Hematopoietic multipotent progenitor cell treated with erythropoietin and hydrocortisone succinate and interleukin-3 and kit ligand, for 8 days (in vitro differentiated cells): ENCODE measurements at regions not wholly inside any gene's neighbourhood (a gene's known extent, or its start where the extent isn't known, plus 50 kb on each side); places are given as distances from the start of the nearest gene placed in this dataset.
"Not testable (repeated sequence)": the region's sequence is repeated elsewhere in the genome, so short reads cannot be mapped to it uniquely, and the experiment has no call there.

Source experiments
- DNase-seq: peaks from one replicate; pipeline ENCODE4 v3.0.0-alpha.2; 2015

DNA sequence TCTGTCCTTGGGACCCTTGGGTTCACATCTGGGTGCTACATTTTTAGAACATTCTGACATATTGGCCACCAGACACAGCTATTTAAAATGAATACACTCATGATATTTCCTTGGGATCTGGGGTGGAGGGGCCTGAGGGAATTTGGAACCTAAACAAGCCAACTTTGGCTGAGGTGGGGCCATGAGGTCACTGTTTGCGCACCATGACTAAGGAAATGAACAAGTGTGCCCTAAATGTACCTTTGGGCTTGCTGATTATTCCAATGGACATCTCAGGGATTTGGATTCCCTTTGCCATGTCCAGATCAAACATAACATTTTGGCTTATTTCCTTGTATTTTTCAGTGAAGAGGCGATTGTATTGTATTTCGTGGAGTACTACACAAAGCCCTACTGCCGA, 80.5 kb upstream of the SEC11C start:
- no peak for DNase-seq

DNA sequence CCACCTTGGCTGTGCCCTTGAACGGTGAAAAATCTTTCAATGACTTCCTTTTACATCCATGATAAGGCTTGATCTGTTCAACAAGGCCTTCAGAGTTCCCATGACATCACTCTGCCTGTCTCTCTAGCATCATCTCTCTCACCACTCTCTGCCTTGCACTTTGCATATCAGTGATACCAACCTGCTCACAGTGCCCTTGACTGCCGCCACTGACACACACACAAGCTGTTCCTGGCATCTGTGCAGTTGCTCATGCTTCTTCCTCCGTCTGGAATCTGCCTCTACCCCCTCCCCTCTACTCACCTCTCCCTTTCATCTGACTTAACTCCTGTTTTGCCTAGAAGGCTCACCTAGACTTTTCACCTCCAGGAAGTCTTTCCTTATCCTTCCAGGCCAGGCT, 79.1 kb upstream of the SEC11C start:
- DNase-seq: no peak

- no peak for DNase-seq
Measured at GRCh38 chr18:59061914-59062642, 77.6 kb upstream of the SEC11C start.

GRCh38 chr18:59062643-59063006, 77.1 kb upstream of the SEC11C start:
- no peak for DNase-seq

- no peak for DNase-seq
Measured at GRCh38 chr18:59063300-59063906, 76.3 kb upstream of the SEC11C start.

DNA sequence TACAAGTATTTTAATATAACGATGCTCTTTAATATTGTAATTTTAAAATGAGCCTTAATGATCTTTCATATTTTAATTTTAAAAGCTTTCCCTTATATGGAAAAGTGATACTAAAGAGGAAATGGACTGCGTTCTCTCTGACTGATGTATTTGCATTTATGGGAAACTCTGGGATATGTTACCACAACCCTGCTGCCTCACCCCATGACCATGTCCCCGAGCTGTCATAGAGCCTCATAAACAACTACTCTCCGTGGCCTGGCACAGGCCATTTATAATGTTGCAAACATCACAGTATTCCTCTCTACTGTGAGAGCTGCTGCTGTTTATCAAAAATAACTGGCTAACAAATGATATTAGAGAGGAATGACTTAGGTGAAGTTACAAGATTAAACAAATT, 75.8 kb upstream of the SEC11C start:
- no peak for DNase-seq

GRCh38 chr18:59065684-59066083, 74.0 kb upstream of the SEC11C start:
- DNase-seq: no peak

DNA sequence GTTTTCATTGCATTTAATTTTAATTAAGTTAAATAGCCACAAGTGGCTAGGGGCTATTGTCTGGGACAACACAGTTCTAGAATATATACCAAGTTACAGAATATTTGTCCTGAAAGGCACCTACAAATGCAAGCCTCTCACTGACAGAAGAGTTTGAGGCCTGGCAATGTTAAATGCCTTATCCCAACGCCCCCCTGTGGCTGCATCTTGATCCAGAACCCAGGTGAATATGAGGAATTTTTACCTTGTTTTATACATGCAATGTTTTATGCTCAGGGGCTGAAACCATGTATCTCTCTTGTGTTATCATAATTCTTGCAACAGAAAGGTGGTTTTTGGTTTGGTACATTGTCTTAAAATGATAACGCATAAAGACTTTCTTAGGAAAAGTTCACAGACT, 71.8 kb upstream of the SEC11C start:
- DNase-seq: peak; percentile 3

DNA sequence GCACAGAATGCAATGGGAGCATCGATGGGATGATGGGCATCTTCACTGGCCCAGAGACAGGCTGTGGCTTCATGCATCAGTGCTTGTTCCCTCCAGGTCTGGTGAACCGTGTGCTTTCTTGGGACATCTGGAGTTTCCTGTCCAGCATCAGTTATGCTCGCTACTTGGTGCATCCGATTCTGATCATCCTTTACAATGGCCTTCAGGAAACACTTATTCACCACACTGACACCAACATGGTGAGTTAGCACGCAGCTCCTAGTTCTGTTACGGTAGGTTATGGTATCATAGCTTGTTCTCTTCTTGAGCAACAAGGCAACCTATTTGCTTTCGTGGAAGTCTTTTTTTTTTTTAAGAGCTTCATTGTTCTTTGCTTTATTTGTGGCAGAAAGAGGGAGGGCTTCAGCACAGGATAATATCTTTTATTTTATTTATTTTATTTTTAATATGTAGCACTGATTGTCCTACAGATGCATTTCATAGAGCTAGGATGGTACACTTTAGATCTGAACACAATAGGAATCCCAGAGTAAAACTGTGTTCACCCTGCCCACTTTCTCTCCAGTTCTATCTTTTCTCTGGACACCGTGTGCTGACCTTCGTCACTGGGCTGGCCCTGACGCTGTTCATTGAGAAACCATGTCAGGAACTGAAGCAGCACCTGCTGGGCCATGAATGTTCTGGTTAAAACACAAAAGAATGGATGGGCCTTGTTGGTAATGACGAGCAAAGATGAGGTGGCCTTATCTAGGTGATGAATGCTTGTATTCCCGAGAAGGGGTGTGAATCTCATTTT, 71.2 kb upstream of the SEC11C start:
- no peak for DNase-seq

- peak; percentile 71 for DNase-seq
Measured at GRCh38 chr18:59070181-59070912, 69.3 kb upstream of the SEC11C start.

DNA sequence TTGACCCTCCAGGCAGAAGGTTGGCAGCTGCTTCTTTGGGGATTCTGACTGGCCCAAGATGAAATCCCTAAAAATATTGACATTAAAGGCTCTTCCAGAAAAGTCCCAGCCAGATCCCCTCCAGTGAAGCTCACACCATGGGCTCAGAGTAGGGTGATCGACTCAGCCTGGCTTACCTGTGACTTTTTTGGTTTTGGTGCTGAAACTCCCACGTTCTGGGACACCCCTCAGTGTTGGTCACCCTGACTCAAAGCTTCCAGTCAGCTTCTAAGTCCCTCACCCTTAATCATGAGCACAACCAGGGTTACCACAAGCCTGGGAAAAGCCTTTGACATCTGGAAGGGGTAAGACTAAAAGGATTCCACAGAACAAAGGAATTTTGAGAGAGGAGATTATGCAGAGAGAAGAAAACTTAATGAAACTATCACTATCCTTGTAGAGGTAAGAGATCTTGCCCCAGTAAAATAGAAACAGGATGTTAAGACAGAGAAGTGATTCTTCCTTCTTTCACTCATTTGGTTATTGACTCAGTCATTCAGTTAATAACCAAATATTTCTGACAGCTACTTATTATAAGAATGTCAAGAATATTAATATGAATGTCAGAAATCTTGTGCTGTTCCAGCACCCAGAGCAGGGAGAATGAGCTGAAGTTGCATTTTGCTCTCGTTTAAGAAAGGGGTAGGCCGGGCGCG, 66.8 kb upstream of the SEC11C start:
- no peak for DNase-seq

DNA sequence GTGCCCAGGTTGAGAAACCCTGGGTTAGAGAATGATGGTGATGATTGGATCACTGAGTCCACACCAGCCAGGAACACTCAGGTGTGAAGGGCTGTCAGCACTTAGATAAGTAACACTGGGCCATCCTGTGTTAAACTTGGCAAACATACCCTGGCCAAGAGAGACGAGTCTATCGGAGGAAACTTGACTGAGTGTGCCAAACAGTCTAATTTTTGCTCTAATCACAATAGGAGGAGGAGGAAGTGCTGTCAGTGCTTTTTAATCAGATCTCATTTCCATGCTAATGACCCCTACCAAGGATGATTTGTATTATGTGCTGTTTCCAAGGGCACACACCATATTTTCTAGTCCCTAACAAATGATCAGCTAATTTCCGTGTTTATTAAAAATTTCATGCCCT, 63.8 kb upstream of the SEC11C start:
- DNase-seq: no peak

GRCh38 chr18:59079264-59079663, 60.4 kb upstream of the SEC11C start:
- no peak for DNase-seq

- DNase-seq: not testable (repeated sequence)
Measured at GRCh38 chr18:59079687-59080501, 59.8 kb upstream of the SEC11C start.

- DNase-seq: no peak
Measured at GRCh38 chr18:59083136-59083818, 56.4 kb upstream of the SEC11C start.

DNA sequence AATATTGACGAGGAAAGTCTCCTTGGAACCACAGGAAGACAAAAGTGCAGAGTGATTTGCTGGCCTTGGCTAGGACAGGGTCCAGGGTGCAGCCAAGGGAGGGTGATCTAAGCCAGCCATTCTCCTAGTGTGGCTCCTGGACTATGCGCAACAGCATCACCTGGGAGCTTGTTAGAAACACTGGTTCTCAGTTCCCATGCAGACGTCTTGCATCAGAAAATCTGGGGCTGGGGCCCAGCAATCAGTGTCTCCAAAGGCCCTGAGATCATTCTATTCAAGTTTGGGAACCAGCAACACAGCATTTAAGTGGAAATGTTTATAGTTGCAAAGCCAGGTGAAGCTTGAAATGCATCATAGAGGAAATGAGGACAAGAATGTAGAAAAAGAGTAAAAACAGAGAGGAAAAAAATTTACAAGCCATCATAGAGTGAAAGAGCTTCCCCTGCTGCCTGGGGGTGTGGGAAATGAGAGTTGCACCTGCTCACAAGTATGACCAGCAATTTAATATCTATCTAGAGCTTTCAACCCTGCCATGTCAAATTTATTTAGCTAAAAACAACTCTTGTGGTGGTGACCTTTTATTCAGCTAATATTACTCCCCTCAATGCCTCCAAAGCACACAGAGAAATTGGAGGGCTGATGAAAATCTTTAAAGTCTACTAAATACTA, 54.4 kb upstream of the SEC11C start:
- DNase-seq: no peak

DNA sequence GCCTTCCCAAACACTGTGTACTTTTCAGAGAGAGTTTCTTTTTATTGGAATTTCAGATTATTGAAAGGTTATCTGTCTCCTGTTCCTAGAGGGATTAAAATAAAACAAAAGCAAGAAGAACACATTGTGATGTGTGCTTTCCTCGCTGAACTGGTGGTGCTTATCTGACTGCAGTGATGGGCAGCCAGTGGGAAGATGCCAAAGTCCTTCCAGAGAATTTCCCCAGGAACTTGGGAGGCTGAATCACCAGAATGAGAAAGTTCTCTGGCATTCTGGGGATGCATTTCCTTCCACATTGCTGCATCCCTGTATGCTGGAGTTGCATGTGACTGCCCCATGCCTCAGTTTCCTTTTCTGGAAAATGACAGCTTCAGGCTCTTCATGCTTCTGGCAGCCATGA, 53.9 kb upstream of the SEC11C start:
- DNase-seq: no peak

- no peak for DNase-seq
Measured at GRCh38 chr18:59086522-59086921, 53.2 kb upstream of the SEC11C start.

- DNase-seq: no peak
Measured at GRCh38 chr18:59087391-59087790, 52.3 kb upstream of the SEC11C start.
